Esophagus squamous epithelium (tissue), 5 donors: ENCODE measurements at regions not wholly inside any gene's neighbourhood (a gene's known extent, or its start where the extent isn't known, plus 50 kb on each side); places are given as distances from the start of the nearest gene placed in this dataset.

Experiments used
- DNase-seq: peaks from one replicate; lab custom pipeline; 2025; lab: John Stamatoyannopoulos, UW
- H3K27ac ChIP-seq, 4 donors: fragments of 200-600 bp; sonication (generic); one replicate each; pipeline ENCODE4 v1.5.1; 2016 to 2019; ENCODE audit warnings: mild to moderate bottlenecking in 1 of 4
- H3K27me3 ChIP-seq, 4 donors: fragments of 200-600 bp; sonication (generic); 1 replicate in 3 of 4; 2 replicates in 1 of 4; pipeline versions ENCODE4 v1.5.1 to v1.6.0; 2017 to 2021; ENCODE audit warnings: antibody characterized with exemption in 1 of 4
- H3K36me3 ChIP-seq, 3 donors: fragments of 200-600 bp; sonication (generic); one replicate each; pipeline ENCODE4 v1.5.1; 2016 to 2019
- H3K4me1 ChIP-seq, 3 donors: fragments of 200-600 bp; sonication (generic); one replicate each; pipeline ENCODE4 v1.5.1; 2017 to 2019
- H3K4me3 ChIP-seq, 4 donors: fragments of 200-600 bp; sonication (generic); 1 replicate in 3 of 4; 2 replicates in 1 of 4; pipeline ENCODE4 v1.5.1; 2016 to 2019; ENCODE audit warnings: mild to moderate bottlenecking in 2 of 4, moderate library complexity in 1 of 4
- H3K9me3 ChIP-seq, 3 donors: fragments of 200-600 bp; sonication (generic); one replicate each; pipeline ENCODE4 v1.5.1; 2016 to 2019
- CTCF ChIP-seq, 6 experiments: fragments of 450-650 bp in 4 of 6; fragments of 200-600 bp in 2 of 6; sonication (generic) in 2 of 6; IDR thresholded peaks; one replicate each; pipeline ENCODE4 v1.5.1; 2016 to 2019; ENCODE audit warnings: antibody characterized with exemption in 6 of 6, mild to moderate bottlenecking in 4 of 6, moderate library complexity in 4 of 6
- POLR2A ChIP-seq, 4 donors: fragments of 450-650 bp; IDR thresholded peaks; one replicate each; pipeline ENCODE4 v1.6.1; 2017; ENCODE audit warnings: antibody characterized with exemption in 4 of 4, mild to moderate bottlenecking in 4 of 4, moderate library complexity in 3 of 4
- WGBS, 2 donors: methylation state at CpG; one replicate each; pipeline ENCODE4 v1.1.5; 2018; 5-methylcytosine and 5-hydroxymethylcytosine counted together
- intact Hi-C: fragments of 100-400 bp; cut with DNase I; formaldehyde crosslinking; loops from one replicate; pipeline ENCODE4 v1.15.0; 2022
- donor health status: DM: yes; HTN: yes; CAD: no.

DNA sequence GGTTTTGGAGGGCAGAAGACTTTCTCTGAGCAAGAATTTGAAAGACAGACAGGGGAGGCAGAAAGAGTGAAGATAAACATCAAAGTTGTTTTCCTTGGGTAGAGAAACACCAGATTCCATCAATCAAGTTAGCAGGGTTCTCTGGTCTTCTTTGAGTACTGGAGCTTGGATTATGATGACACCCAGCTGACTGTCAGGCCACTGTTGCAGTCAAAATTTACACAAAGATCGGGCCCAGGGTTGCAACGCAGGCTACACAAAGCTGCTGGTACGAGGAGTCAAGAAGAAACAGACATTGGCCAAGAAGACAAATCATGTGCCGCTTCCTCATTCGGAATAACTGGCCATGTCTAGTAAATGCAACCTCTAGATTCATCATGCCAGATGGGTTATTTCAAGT, 396.2 kb upstream of the XYLT1 start:
- intact Hi-C loops = no loop called here
- WGBS, 2 donors = 66 to 68% methylated on average over 5 of the region's 5 CpGs
- Histone ChIP-seq H3K27ac (no peak overlapping the region), H3K4me1 (no peaks in the 10 kb centered on the region), H3K27me3 (peaks cover 0 to 3% (median 0%) of the 10 kb centered on the region in 4 donors), H3K4me3 (no peak overlapping the region), H3K9me3 (no peaks in the 10 kb centered on the region), H3K36me3 (no peaks in the 10 kb centered on the region)
- no peak for DNase-seq
- TF ChIP-seq POLR2A (IDR thresholded peaks at IDR 0.05) (no peak), CTCF (IDR thresholded peaks at IDR 0.05) (no peak)

DNA sequence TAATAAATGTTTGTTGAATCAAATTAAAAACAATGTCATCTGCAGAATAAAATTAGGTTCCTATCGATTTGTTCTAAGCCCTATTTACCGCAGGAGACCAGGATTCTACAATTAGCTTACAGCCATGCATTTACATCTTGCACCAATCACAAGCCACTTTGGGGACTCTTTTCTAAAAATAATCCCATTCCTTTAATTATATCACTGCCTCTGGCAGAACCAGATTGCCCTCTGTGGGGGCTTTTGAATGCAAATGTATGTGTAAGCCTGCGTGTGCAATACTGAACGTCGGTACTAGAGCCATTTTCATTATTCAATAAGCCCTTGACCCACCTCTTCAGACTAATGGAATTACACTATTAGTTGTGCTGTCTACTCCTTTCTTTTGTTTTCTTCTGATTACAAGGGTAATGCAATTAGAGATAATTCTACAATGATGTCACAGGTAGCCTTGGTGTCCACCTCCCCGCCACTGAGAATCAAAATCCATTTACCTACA, 391.3 kb upstream of the XYLT1 start:
- Histone ChIP-seq H3K4me3 (no peak overlapping the region), H3K4me1 (no peaks in the 10 kb centered on the region), H3K27ac (no peak overlapping the region), H3K27me3 (peaks cover 0 to 15% (median 0%) of the 10 kb centered on the region in 4 donors), H3K36me3 (no peaks in the 10 kb centered on the region), H3K9me3 (no peaks in the 10 kb centered on the region)
- DNase-seq = no peak
- TF ChIP-seq CTCF (IDR thresholded peaks at IDR 0.05) (no peak), POLR2A (IDR thresholded peaks at IDR 0.05) (no peak)
- intact Hi-C loops = no loop called here
- 86 to 88% methylated on average over 6 of the region's 6 CpGs for WGBS, 2 donors

GRCh38 chr16:17858061-17858460, 387.3 kb upstream of the XYLT1 start:
- Histone ChIP-seq H3K36me3 (no peaks in the 10 kb centered on the region), H3K27me3 (peaks cover 0 to 15% (median 0%) of the 10 kb centered on the region in 4 donors), H3K4me3 (no peak overlapping the region), H3K4me1 (no peaks in the 10 kb centered on the region), H3K27ac (no peak overlapping the region), H3K9me3 (no peaks in the 10 kb centered on the region)
- 36 to 40% methylated on average over 10 of the region's 10 CpGs for WGBS, 2 donors
- intact Hi-C loops = no loop called here
- no peak for DNase-seq
- no peak for TF ChIP-seq POLR2A (IDR thresholded peaks at IDR 0.05)

DNA sequence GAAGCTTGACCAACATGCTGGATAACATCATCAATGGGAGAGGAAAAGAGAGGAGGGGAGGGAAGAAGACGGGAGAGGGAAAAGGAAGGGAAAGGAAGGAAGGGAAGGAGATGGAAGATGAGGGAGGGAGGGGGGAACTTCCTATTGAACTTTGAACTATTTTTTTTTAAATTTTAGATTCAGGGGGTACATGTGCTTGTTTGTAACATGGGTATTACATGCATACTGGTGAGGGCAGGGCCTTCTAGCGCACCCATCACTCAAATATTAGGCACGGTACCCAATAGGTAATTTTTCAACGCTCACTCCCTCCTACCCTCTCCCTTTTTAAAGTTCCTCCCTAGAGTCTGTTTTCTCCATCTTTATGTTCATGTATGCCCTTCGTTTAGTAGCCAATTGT, 383.2 kb upstream of the XYLT1 start:
- intact Hi-C loops = no loop called here
- 76 to 80% methylated on average over 5 of the region's 5 CpGs for WGBS, 2 donors

GRCh38 chr16:17852977-17853702, 382.4 kb upstream of the XYLT1 start:
- Histone ChIP-seq H3K4me3 (no peak overlapping the region), H3K27ac (no peak overlapping the region), H3K4me1 (no peaks in the 10 kb centered on the region), H3K27me3 (peaks cover 0 to 15% (median 0%) of the 10 kb centered on the region in 4 donors), H3K9me3 (no peaks in the 10 kb centered on the region), H3K36me3 (no peaks in the 10 kb centered on the region)
- WGBS, 2 donors = 73 to 77% methylated on average over 6 of the region's 6 CpGs
- intact Hi-C loops = no loop called here
- no peak for DNase-seq
- TF ChIP-seq CTCF (IDR thresholded peaks at IDR 0.05) = no peak
- TF ChIP-seq POLR2A (IDR thresholded peaks at IDR 0.05) = no peak

More for the DNA sequence above, 383.2 kb upstream of the XYLT1 start:
- Histone ChIP-seq H3K36me3 (no peaks in the 10 kb centered on the region), H3K9me3 (no peaks in the 10 kb centered on the region), H3K27me3 (peaks cover 0 to 20% (median 0%) of the 10 kb centered on the region in 4 donors), H3K4me3 (no peak overlapping the region), H3K4me1 (no peaks in the 10 kb centered on the region), H3K27ac (no peak overlapping the region)
- TF ChIP-seq CTCF (IDR thresholded peaks at IDR 0.05) (no peak), POLR2A (IDR thresholded peaks at IDR 0.05) (no peak)
- DNase-seq = no peak
